GM23338 (cell line): ENCODE measurements at regions not wholly inside any gene's neighbourhood (a gene's known extent, or its start where the extent isn't known, plus 50 kb on each side); places are given as distances from the start of the nearest gene placed in this dataset.

ENCODE experiments used
- CREB1 ChIP-seq: fragments of 250-450 bp; sonication (Bioruptor Pico); IDR thresholded peaks from 2 replicates; pipeline ENCODE4 v1.5.0; 2020; ENCODE audit warnings: low read depth, mild to moderate bottlenecking, moderate library complexity
- CTCF ChIP-seq, 2 experiments: fragments of 200-600 bp in 1 of 2; sonication (generic) in 1 of 2; conservative IDR thresholded peaks; 2 replicates each; pipeline versions ENCODE4 v1.5.1 to v1.6.1; 2016 to 2017; ENCODE audit warnings: antibody characterized with exemption in 2 of 2, low read depth in 2 of 2, mild to moderate bottlenecking in 2 of 2, moderate library complexity in 1 of 2
- EZH2 ChIP-seq: fragments of 200-600 bp; sonication (generic); IDR thresholded peaks from one replicate; pipeline ENCODE4 v1.8.0; 2017; ENCODE audit warnings: antibody characterized with exemption, mild to moderate bottlenecking, low read depth; ENCODE audit not compliant: unreplicated experiment
- EZH2phosphoT487 ChIP-seq: fragments of 200-600 bp; sonication (generic); IDR thresholded peaks from one replicate; pipeline ENCODE4 v1.8.1; 2018; ENCODE audit warnings: antibody characterized with exemption; ENCODE audit not compliant: unreplicated experiment
- STAT1 ChIP-seq: IDR thresholded peaks from one replicate; pipeline ENCODE4 v1.6.1; 2016; ENCODE audit warnings: antibody characterized with exemption; ENCODE audit not compliant: unreplicated experiment
- ZNF331 ChIP-seq: fragments of 250-450 bp; sonication (Bioruptor Pico); IDR thresholded peaks from 2 replicates; pipeline ENCODE4 v1.5.0; 2020; ENCODE audit warnings: low read depth, mild to moderate bottlenecking, moderate library complexity
- ZNF462 ChIP-seq: fragments of 250-450 bp; sonication (Bioruptor Pico); IDR thresholded peaks from 2 replicates; pipeline ENCODE4 v1.5.0; 2020; ENCODE audit warnings: mild to moderate bottlenecking, moderate library complexity

GRCh38 chrX:40155589-40156469, 58.1 kb upstream of the BCOR start (continued):
- no peak for TF ChIP-seq ZNF462 (CRISPR knock-in tag)
- TF ChIP-seq EZH2phosphoT487, result no peak
- no peak for TF ChIP-seq ZNF331 (CRISPR knock-in tag)
- TF ChIP-seq STAT1, result no peak
- TF ChIP-seq EZH2, result no peak
- no peak for TF ChIP-seq CTCF (conservative IDR thresholded peaks at IDR 0.05; ENCODE audit: low read depth in 2 of 2)
- TF ChIP-seq CREB1 (CRISPR knock-in tag), result no peak
